NT2/D1 (cell line): ENCODE measurements at regions not wholly inside any gene's neighbourhood (a gene's known extent, or its start where the extent isn't known, plus 50 kb on each side); places are given as distances from the start of the nearest gene placed in this dataset.

ENCODE experiments used
- DNase-seq: peaks from one replicate; pipeline ENCODE4 v3.0.0-alpha.2; 2011; ENCODE audit warnings: low read depth, low spot score
- H3K27me3 ChIP-seq: 2 replicates; pipeline ENCODE4 v1.6.0; 2011; ENCODE audit warnings: mild to moderate bottlenecking; ENCODE audit not compliant: insufficient read length, insufficient read depth
- H3K36me3 ChIP-seq: 2 replicates; pipeline ENCODE4 v1.6.1; 2011; ENCODE audit warnings: mild to moderate bottlenecking, low read length, mixed read lengths; ENCODE audit not compliant: insufficient read depth, insufficient read length
- H3K4me1 ChIP-seq: 2 replicates; pipeline ENCODE4 v1.5.1; 2011; ENCODE audit not compliant: insufficient read depth, insufficient read length
- H3K4me3 ChIP-seq: 2 replicates; pipeline ENCODE4 v1.5.1; 2011; ENCODE audit warnings: low read depth; ENCODE audit not compliant: insufficient read length
- H3K9ac ChIP-seq: 2 replicates; pipeline ENCODE4 v1.6.0; 2011; ENCODE audit warnings: low read depth; ENCODE audit not compliant: insufficient read length
- H3K9me3 ChIP-seq: 2 replicates; pipeline ENCODE4 v1.5.1; 2011; ENCODE audit warnings: mild to moderate bottlenecking, low read length; ENCODE audit not compliant: insufficient read depth
- SUZ12 ChIP-seq: IDR thresholded peaks from 2 replicates; pipeline ENCODE4 v1.6.1; 2011; ENCODE audit not compliant: insufficient read length, insufficient read depth; ENCODE audit errors: extremely low read depth
- YY1 ChIP-seq: IDR thresholded peaks from 2 replicates; pipeline ENCODE4 v1.6.1; 2011; ENCODE audit not compliant: insufficient read length, insufficient read depth
- ZNF274 ChIP-seq: IDR thresholded peaks from 2 replicates; pipeline ENCODE4 v1.6.1; 2011; ENCODE audit warnings: mild to moderate bottlenecking, low read depth, low read length

DNA sequence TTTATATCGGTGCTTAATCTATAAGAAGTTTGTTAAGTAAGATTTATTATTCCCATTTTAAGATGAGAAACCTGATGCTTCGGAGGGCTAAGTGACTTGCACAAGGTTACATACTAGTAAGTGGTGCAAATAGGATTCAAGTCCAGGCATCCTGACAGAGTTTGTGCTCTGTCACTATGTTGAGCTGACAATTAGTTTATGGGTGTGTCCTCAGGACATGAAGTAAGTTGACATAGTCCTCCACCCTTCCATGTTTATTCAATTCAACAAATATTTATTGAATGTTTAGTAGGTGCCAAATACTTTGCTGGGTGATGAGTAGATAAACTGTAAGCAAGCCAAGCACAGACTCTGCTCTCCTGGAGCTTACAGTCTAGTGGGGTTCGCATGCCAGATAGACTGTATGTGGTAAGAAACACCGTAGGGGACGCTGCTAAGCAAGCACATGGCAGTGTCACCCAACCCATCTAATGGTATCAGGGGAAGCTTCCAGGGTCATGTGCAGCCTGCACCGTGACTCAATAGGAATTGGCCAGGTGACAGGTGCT lies 342.7 kb upstream of the SATB1 start:
- DNase-seq, result no peak
- TF ChIP-seq ZNF274 (no peak), YY1 (no peak), SUZ12 (no peak)
- Histone ChIP-seq H3K4me1 (no peaks in the 10 kb centered on the region), H3K9ac (no peak overlapping the region), H3K36me3 (no peaks in the 10 kb centered on the region), H3K4me3 (no peak overlapping the region), H3K27me3 (no peaks in the 10 kb centered on the region), H3K9me3 (no peaks in the 10 kb centered on the region)

DNA sequence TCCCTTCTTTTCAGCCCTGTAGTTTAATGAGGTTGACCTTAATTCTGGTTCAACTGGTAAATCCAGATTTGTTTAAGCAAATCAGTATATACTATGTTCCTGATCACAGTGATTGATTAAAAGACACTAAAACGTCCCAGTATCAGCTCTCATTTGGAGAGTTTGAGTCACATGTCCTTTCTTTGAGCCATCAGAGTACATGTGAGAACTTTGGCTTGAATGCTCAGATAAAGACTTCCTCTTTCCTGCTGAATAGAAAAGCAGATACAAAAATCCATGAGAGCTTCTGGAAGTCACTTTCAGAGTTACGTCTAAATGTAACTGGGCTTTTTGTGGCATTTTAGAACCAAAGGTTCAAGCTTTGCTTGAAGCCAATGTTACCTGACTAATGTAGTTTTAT lies 341.8 kb upstream of the SATB1 start:
- H3K9ac ChIP-seq, result no peak overlapping the region
- no peaks in the 10 kb centered on the region for H3K9me3 ChIP-seq
- no peak overlapping the region for H3K4me3 ChIP-seq
- TF ChIP-seq SUZ12 (no peak), ZNF274 (no peak), YY1 (no peak)
- H3K4me1 ChIP-seq, result no peaks in the 10 kb centered on the region
- no peak for DNase-seq
- no peaks in the 10 kb centered on the region for H3K27me3 ChIP-seq
- H3K36me3 ChIP-seq, result no peaks in the 10 kb centered on the region

GRCh38 chr3:18765662-18766061 lies 340.5 kb upstream of the SATB1 start:
- no peaks in the 10 kb centered on the region for H3K36me3 ChIP-seq
- no peaks in the 10 kb centered on the region for H3K9me3 ChIP-seq
- H3K4me3 ChIP-seq, result no peak overlapping the region
- TF ChIP-seq YY1 (no peak), SUZ12 (no peak), ZNF274 (no peak)
- DNase-seq, result no peak
- H3K27me3 ChIP-seq, result no peaks in the 10 kb centered on the region
- no peaks in the 10 kb centered on the region for H3K4me1 ChIP-seq
- H3K9ac ChIP-seq, result no peak overlapping the region

DNA sequence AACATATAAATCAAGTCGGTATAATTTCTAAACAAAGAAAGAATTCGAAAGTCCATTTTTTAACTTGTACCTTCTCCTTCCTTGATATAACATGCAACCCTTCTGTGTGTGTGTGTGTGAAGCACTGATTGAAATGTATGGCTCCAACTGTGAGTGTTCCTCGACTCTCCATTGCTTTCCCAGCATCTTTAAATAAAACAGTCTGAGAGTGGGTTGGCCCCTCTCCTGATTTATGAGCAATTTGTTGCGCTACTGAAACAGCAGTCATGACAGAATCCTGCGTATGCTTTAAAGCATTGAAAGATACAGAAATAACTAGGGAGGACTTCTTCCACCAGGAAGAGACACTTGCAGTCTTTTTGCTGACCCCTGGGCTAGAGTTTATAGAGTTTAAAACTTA lies 340.0 kb upstream of the SATB1 start:
- no peaks in the 10 kb centered on the region for H3K9me3 ChIP-seq
- H3K4me1 ChIP-seq, result no peaks in the 10 kb centered on the region
- H3K4me3 ChIP-seq, result no peak overlapping the region
- DNase-seq, result no peak
- H3K9ac ChIP-seq, result no peak overlapping the region
- no peak for TF ChIP-seq ZNF274
- TF ChIP-seq SUZ12, result no peak
- no peak for TF ChIP-seq YY1
- no peaks in the 10 kb centered on the region for H3K27me3 ChIP-seq
- H3K36me3 ChIP-seq, result no peaks in the 10 kb centered on the region

DNA sequence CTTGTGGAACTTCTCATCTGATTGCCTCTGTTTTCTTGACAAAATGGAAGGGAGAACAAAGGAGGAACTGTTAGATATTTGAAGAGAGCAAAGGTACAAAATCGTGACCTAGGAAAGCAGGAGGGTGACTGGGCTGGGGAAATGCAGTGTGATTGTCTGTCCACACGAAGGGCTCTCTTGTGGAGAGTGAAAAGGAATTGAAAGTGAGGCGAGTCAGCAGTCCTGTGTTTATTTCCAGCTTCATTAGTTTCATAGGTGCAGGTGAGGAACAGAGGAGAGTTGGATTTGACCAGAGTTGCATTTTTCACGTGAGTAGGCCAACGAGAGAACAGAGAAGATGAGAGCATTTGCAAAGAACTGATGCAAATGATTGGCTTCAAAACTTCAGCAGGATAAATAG lies 336.4 kb upstream of the SATB1 start:
- DNase-seq, result no peak
- H3K9ac ChIP-seq, result no peak overlapping the region
- H3K27me3 ChIP-seq, result no peaks in the 10 kb centered on the region
- H3K4me1 ChIP-seq, result no peaks in the 10 kb centered on the region
- H3K4me3 ChIP-seq, result no peak overlapping the region
- H3K36me3 ChIP-seq, result no peaks in the 10 kb centered on the region
- TF ChIP-seq SUZ12, result no peak
- no peak for TF ChIP-seq ZNF274
- no peak for TF ChIP-seq YY1
- no peaks in the 10 kb centered on the region for H3K9me3 ChIP-seq

GRCh38 chr3:18758047-18758704 lies 333.0 kb upstream of the SATB1 start:
- H3K4me1 ChIP-seq, result no peaks in the 10 kb centered on the region
- TF ChIP-seq SUZ12 (no peak), ZNF274 (no peak), YY1 (no peak)
- H3K36me3 ChIP-seq, result no peaks in the 10 kb centered on the region
- H3K9me3 ChIP-seq, result no peaks in the 10 kb centered on the region
- no peak overlapping the region for H3K9ac ChIP-seq
- H3K4me3 ChIP-seq, result no peak overlapping the region
- no peaks in the 10 kb centered on the region for H3K27me3 ChIP-seq
- DNase-seq, result peak; percentile 75

DNA sequence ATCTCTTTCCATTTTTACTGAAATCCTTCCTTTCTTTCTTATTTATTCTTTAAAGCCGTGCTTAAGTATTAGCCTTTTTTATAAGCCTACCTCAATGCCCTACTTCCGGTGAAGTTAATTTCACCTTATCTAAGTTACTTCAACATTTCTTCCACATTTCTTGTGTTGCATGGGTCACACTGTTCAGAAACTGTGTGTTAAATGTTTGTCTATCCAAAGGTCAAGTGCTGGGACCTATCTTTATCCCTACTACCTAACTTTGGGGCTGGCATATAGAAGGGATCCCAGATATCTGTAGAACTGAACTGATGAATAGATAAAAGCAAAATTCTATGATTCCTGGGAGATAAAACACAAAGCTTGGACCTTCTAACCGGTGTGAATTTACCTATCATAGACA lies 332.3 kb upstream of the SATB1 start:
- Histone ChIP-seq H3K9ac (no peak overlapping the region), H3K27me3 (no peaks in the 10 kb centered on the region), H3K36me3 (no peaks in the 10 kb centered on the region), H3K4me1 (no peaks in the 10 kb centered on the region), H3K9me3 (no peaks in the 10 kb centered on the region), H3K4me3 (no peak overlapping the region)
- DNase-seq, result no peak
- TF ChIP-seq SUZ12, result no peak
- no peak for TF ChIP-seq YY1
- TF ChIP-seq ZNF274, result no peak
